ENCODE measurements at regions not wholly inside any gene's neighbourhood (a gene's known extent, or its start where the extent isn't known, plus 50 kb on each side); places are given as distances from the start of the nearest gene placed in this dataset.

DNA sequence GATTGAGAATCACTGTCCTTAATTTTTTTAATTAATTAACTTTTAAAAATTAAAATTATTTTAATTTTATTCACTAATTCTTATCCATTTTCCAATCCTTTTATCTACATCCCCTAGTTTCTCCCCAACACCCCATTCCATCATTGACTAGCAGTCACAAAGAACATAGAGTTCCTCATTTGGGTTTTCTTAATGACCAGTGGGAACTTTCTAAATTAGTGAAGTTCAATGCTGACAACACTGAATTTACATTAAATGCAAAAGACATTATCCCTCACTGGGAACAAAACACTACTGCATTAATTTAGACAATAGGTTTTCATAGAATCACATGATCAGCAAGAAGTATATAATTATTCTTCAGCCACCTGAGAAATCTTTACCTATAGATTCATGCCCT lies 80.6 kb upstream of the GLS start:
- DNase-seq: no peak
- TF ChIP-seq CTCF (conservative IDR thresholded peaks at IDR 0.05; ENCODE audit: low read depth, low read length) (no peak), EZH2 (IDR thresholded peaks at IDR 0.05; ENCODE audit: low read length, unreplicated experiment) (no peak), EZH2phosphoT487 (IDR thresholded peaks at IDR 0.05; ENCODE audit: borderline replicate concordance, low read length) (no peak)
- ChIA-PET POLR2A (ENCODE audit: unreplicated experiment) (no interaction called here), CTCF (no interaction called here)
- intact Hi-C loops (cut with micrococcal nuclease): loop anchor here (10.0 kb wide), 1 partner anchor 475 kb away; no protein-coding TSS in a partner anchor
- Histone ChIP-seq H2AFZ (ENCODE audit: low read length) (no peak overlapping the region), H3K4me3 (ENCODE audit: low read length) (no peak overlapping the region), H3K4me1 (ENCODE audit: insufficient read depth, low read length) (peaks cover under 1% of the 10 kb centered on the region), H4K20me1 (ENCODE audit: low read length) (no peaks in the 10 kb centered on the region), H3K36me3 (ENCODE audit: low read depth, low read length) (no peaks in the 10 kb centered on the region), H3K9me3 (ENCODE audit: low read length) (no peaks in the 10 kb centered on the region), H3K9me2 (replicated peaks; ENCODE audit: low read length) (no peaks in the 10 kb centered on the region), H3K27me3 (ENCODE audit: low read length) (no peaks in the 10 kb centered on the region), H3K79me2 (ENCODE audit: low read length) (no peaks in the 10 kb centered on the region), H3K9ac (ENCODE audit: low read length) (no peak overlapping the region), H3K4me2 (ENCODE audit: low read length) (no peak overlapping the region), H3K27ac (ENCODE audit: low read length) (no peak overlapping the region), H3F3A (ENCODE audit: low read length, unreplicated experiment) (no peaks in the 10 kb centered on the region)
- no peak for ATAC-seq
- no TSS peak for BruUV-seq (replicated peaks)

DNA sequence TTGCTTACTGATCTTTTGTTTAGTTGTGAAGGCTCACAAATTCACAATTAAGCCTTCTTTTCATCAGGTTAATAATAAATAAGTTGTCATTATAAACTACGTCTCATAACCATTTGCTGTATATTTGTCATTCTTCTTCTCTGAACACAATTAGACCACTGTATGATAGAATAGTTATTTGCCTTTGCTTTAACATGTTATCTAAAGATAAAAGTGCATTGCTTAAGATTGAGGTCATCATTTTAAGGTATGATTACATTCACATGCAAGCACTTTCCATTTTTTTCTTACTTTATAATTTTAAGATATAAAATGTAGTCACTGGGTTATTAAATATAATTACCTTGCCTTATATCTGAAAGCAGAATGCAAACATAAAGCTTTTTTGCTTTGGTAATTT lies 80.1 kb upstream of the GLS start:
- H3K27ac ChIP-seq (ENCODE audit: low read length): no peak overlapping the region
- H4K20me1 ChIP-seq (ENCODE audit: low read length): no peaks in the 10 kb centered on the region
- no peak overlapping the region for H3K9ac ChIP-seq (ENCODE audit: low read length)
- DNase-seq: no peak
- H2AFZ ChIP-seq (ENCODE audit: low read length): no peak overlapping the region
- H3K4me1 ChIP-seq (ENCODE audit: insufficient read depth, low read length): no peaks in the 10 kb centered on the region; the same call in none of the 2 replicates
- no peaks in the 10 kb centered on the region for H3K79me2 ChIP-seq (ENCODE audit: low read length)
- no TSS peak for BruUV-seq (replicated peaks)
- CTCF ChIA-PET: no interaction called here
- intact Hi-C loops (cut with micrococcal nuclease): loop anchor here (10.0 kb wide), 1 partner anchor 476 kb away; no protein-coding TSS in a partner anchor
- H3K27me3 ChIP-seq (ENCODE audit: low read length): no peaks in the 10 kb centered on the region
- no peaks in the 10 kb centered on the region for H3F3A ChIP-seq (ENCODE audit: low read length, unreplicated experiment)
- no peaks in the 10 kb centered on the region for H3K36me3 ChIP-seq (ENCODE audit: low read depth, low read length)
- H3K9me2 ChIP-seq (replicated peaks; ENCODE audit: low read length): no peaks in the 10 kb centered on the region
- POLR2A ChIA-PET (ENCODE audit: unreplicated experiment): no interaction called here
- no peak overlapping the region for H3K4me2 ChIP-seq (ENCODE audit: low read length)
- no peak overlapping the region for H3K4me3 ChIP-seq (ENCODE audit: low read length)
- no peaks in the 10 kb centered on the region for H3K9me3 ChIP-seq (ENCODE audit: low read length)
- no peak for ATAC-seq
- TF ChIP-seq EZH2 (IDR thresholded peaks at IDR 0.05; ENCODE audit: low read length, unreplicated experiment) (no peak), CTCF (conservative IDR thresholded peaks at IDR 0.05; ENCODE audit: low read depth, low read length) (no peak), EZH2phosphoT487 (IDR thresholded peaks at IDR 0.05; ENCODE audit: borderline replicate concordance, low read length) (no peak)

GRCh38 chr2:190802129-190802528 lies 78.5 kb upstream of the GLS start:
- Histone ChIP-seq H3K79me2 (ENCODE audit: low read length) (no peaks in the 10 kb centered on the region), H3K4me3 (ENCODE audit: low read length) (no peak overlapping the region), H3K27me3 (ENCODE audit: low read length) (no peaks in the 10 kb centered on the region), H3K27ac (ENCODE audit: low read length) (no peak overlapping the region), H3K9ac (ENCODE audit: low read length) (no peak overlapping the region), H3K9me2 (replicated peaks; ENCODE audit: low read length) (no peaks in the 10 kb centered on the region), H3K9me3 (ENCODE audit: low read length) (no peaks in the 10 kb centered on the region), H3K36me3 (ENCODE audit: low read depth, low read length) (no peaks in the 10 kb centered on the region), H3F3A (ENCODE audit: low read length, unreplicated experiment) (no peaks in the 10 kb centered on the region), H2AFZ (ENCODE audit: low read length) (no peak overlapping the region), H3K4me2 (ENCODE audit: low read length) (no peak overlapping the region), H4K20me1 (ENCODE audit: low read length) (no peaks in the 10 kb centered on the region), H3K4me1 (ENCODE audit: insufficient read depth, low read length) (no peaks in the 10 kb centered on the region; the same call in none of the 2 replicates)
- ChIA-PET CTCF (no interaction called here), POLR2A (ENCODE audit: unreplicated experiment) (no interaction called here)
- BruUV-seq (replicated peaks): no TSS peak
- TF ChIP-seq EZH2 (IDR thresholded peaks at IDR 0.05; ENCODE audit: low read length, unreplicated experiment) (no peak), EZH2phosphoT487 (IDR thresholded peaks at IDR 0.05; ENCODE audit: borderline replicate concordance, low read length) (no peak), CTCF (conservative IDR thresholded peaks at IDR 0.05; ENCODE audit: low read depth, low read length) (no peak)
- intact Hi-C loops (cut with micrococcal nuclease): loop anchor here (10.0 kb wide), 1 partner anchor 477 kb away; no protein-coding TSS in a partner anchor
- no peak for DNase-seq
- no peak for ATAC-seq
